Astrocyte (in vitro differentiated cells and primary cell): ENCODE measurements at regions not wholly inside any gene's neighbourhood (a gene's known extent, or its start where the extent isn't known, plus 50 kb on each side); places are given as distances from the start of the nearest gene placed in this dataset.

Experiments used
- EZH2 ChIP-seq: IDR thresholded peaks from 2 replicates; pipeline ENCODE4 v1.6.1; 2012; ENCODE audit warnings: mild to moderate bottlenecking, low read length, inconsistent platforms; ENCODE audit not compliant: insufficient read depth
- TF ChIP-seq, protein P1 (sequence below): IDR thresholded peaks from 2 replicates; pipeline ENCODE4 v1.5.1; 2011; ENCODE audit warnings: low read depth, mild to moderate bottlenecking, inconsistent platforms, low read length, moderate library complexity; ENCODE audit not compliant: insufficient read depth

DNA sequence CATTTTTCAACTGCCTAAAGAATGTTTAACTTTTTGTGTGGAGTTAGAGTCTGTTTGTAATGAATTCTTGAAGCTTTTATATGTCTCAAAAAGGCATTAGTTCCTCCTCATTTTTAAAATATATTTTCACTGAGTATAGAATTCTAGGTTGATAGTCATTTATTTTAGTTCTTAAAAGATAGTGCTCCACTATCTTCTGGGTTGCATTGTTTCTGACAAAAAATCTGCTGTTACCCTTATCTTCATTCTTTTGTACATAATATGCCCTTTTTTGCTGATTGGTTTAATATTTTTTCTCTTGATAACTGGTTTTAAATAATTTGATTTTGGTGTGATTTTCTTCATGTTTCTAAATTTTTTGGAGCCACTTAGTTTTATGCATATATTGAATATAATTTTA, 754.7 kb upstream of the GYPC start:
- TF ChIP-seq, protein P1, sequence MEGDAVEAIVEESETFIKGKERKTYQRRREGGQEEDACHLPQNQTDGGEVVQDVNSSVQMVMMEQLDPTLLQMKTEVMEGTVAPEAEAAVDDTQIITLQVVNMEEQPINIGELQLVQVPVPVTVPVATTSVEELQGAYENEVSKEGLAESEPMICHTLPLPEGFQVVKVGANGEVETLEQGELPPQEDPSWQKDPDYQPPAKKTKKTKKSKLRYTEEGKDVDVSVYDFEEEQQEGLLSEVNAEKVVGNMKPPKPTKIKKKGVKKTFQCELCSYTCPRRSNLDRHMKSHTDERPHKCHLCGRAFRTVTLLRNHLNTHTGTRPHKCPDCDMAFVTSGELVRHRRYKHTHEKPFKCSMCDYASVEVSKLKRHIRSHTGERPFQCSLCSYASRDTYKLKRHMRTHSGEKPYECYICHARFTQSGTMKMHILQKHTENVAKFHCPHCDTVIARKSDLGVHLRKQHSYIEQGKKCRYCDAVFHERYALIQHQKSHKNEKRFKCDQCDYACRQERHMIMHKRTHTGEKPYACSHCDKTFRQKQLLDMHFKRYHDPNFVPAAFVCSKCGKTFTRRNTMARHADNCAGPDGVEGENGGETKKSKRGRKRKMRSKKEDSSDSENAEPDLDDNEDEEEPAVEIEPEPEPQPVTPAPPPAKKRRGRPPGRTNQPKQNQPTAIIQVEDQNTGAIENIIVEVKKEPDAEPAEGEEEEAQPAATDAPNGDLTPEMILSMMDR: no peak
- TF ChIP-seq EZH2: no peak
